H1 (cell line): ENCODE measurements at regions not wholly inside any gene's neighbourhood (a gene's known extent, or its start where the extent isn't known, plus 50 kb on each side); places are given as distances from the start of the nearest gene placed in this dataset.

Source experiments
- CTCF ChIA-PET: fragments of 300-600 bp; sonication (Branson Sonifier 250); formaldehyde crosslinking; loops from one replicate; lab custom pipeline; 2021; ENCODE audit not compliant: partially characterized antibody; lab: Charles Lee
- POLR2A ChIA-PET: fragments of 300-600 bp; sonication (Branson Sonifier 250); formaldehyde crosslinking; loops from one replicate; lab custom pipeline; 2021; ENCODE audit warnings: inconsistent platforms; ENCODE audit not compliant: partially characterized antibody; lab: Charles Lee
- DNase-seq, 2 experiments: peaks; one replicate each; pipeline versions ENCODE4 v3.0.0 to v3.0.0-alpha.2; 2010 to 2022; ENCODE audit warnings: low spot score in 2 of 2, low read depth in 1 of 2, mixed read lengths in 1 of 2
- FAIRE-seq: peaks from 2 replicates; lab custom pipeline; 2011; peaks lifted over from hg19 to GRCh38; lab: Jason Lieb, UNC
- H2AFZ ChIP-seq: 2 replicates; pipeline ENCODE4 v1.8.1; 2012; ENCODE audit warnings: low read length, inconsistent platforms
- H2AK5ac ChIP-seq: 2 replicates; pipeline ENCODE4 v1.6.1; 2013; ENCODE audit warnings: low read depth, low read length
- H2BK120ac ChIP-seq: replicated peaks from 2 replicates; pipeline ENCODE3; 2013; ENCODE audit warnings: low read depth, low read length, inconsistent platforms
- H2BK12ac ChIP-seq: 2 replicates; pipeline ENCODE4 v1.6.1; 2013; ENCODE audit warnings: low read depth, low read length
- H2BK15ac ChIP-seq: 2 replicates; pipeline ENCODE4 v1.6.1; 2013; ENCODE audit warnings: low read length
- H2BK20ac ChIP-seq: 2 replicates; pipeline ENCODE4 v1.6.1; 2013; ENCODE audit warnings: low read length
- H2BK5ac ChIP-seq: 2 replicates; pipeline ENCODE4 v1.6.1; 2013; ENCODE audit warnings: low read depth, low read length
- H3K14ac ChIP-seq: 2 replicates; pipeline ENCODE4 v1.6.1; 2013; ENCODE audit warnings: inconsistent platforms; ENCODE audit not compliant: insufficient read length
- H3K18ac ChIP-seq: 2 replicates; pipeline ENCODE4 v1.6.1; 2013; ENCODE audit warnings: low read length; ENCODE audit errors: extremely low read depth
- H3K23ac ChIP-seq: 2 replicates; pipeline ENCODE4 v1.6.1; 2013; ENCODE audit warnings: inconsistent platforms; ENCODE audit not compliant: insufficient read length
- H3K23me2 ChIP-seq: 2 replicates; pipeline ENCODE4 v1.6.1; 2013; ENCODE audit warnings: low read depth, low read length
- H3K27ac ChIP-seq: 2 replicates; pipeline ENCODE4 v1.6.1; 2011; ENCODE audit warnings: low read depth, low read length, inconsistent platforms
- H3K27me3 ChIP-seq, 4 experiments: replicated peaks in 1 of 4; 1 replicate in 1 of 4; 2 replicates in 3 of 4; pipeline versions ENCODE4 v1.6.1 to v1.8.1; 2011 to 2013; ENCODE audit warnings: low read length in 3 of 4, mild to moderate bottlenecking in 3 of 4, inconsistent platforms in 2 of 4, mixed read lengths in 2 of 4, moderate library complexity in 1 of 4; ENCODE audit not compliant: control insufficient read depth in 3 of 4, insufficient read depth in 3 of 4; ENCODE audit errors: extremely low read depth in 1 of 4
- H3K36me3 ChIP-seq, 4 experiments: 2 replicates each; pipeline versions ENCODE4 v1.6.1 to v1.8.1; 2011 to 2013; ENCODE audit warnings: mild to moderate bottlenecking in 4 of 4, low read length in 3 of 4, moderate library complexity in 2 of 4, control low read depth in 1 of 4, inconsistent platforms in 1 of 4; ENCODE audit not compliant: insufficient read depth in 4 of 4, control insufficient read depth in 2 of 4
- H3K4ac ChIP-seq: replicated peaks from 2 replicates; pipeline ENCODE3; 2013; ENCODE audit warnings: low read length, low read depth, mixed read lengths, inconsistent platforms; ENCODE audit not compliant: insufficient read length
- H3K4me1 ChIP-seq, 4 experiments: replicated peaks in 1 of 4; 1 replicate in 1 of 4; 2 replicates in 3 of 4; pipeline versions ENCODE4 v1.6.1 to v1.8.1; 2011 to 2013; ENCODE audit warnings: low read length in 3 of 4, inconsistent platforms in 2 of 4, mixed read lengths in 1 of 4; ENCODE audit not compliant: insufficient read depth in 4 of 4, control insufficient read depth in 3 of 4
- H3K4me2 ChIP-seq, 2 experiments: 2 replicates each; pipeline versions ENCODE4 v1.6.1 to v1.8.1; 2011 to 2013; ENCODE audit warnings: low read depth in 2 of 2, low read length in 2 of 2, control low read depth in 1 of 2, inconsistent platforms in 1 of 2, mild to moderate bottlenecking in 1 of 2; ENCODE audit not compliant: insufficient read depth in 1 of 2
- H3K4me3 ChIP-seq, 4 experiments: fragments of 200-600, 300-600 bp in 1 of 4; sonication (generic), shearing (Covaris generic), sonication (Bioruptor Twin) in 1 of 4; 2 replicates each; pipeline versions ENCODE4 v1.5.1 to v1.8.1; 2011 to 2016; ENCODE audit warnings: low read length in 4 of 4, low read depth in 3 of 4, control low read depth in 2 of 4, inconsistent platforms in 2 of 4, mild to moderate bottlenecking in 2 of 4, mixed read lengths in 1 of 4, moderate library complexity in 1 of 4; ENCODE audit not compliant: insufficient read depth in 2 of 4; ENCODE audit errors: extremely low read depth in 1 of 4
- H3K56ac ChIP-seq: replicated peaks from 2 replicates; pipeline ENCODE3; 2013; ENCODE audit warnings: low read depth, mild to moderate bottlenecking, mixed read lengths, low read length, inconsistent platforms; ENCODE audit not compliant: insufficient read length
- H3K79me1 ChIP-seq: 2 replicates; pipeline ENCODE4 v1.6.1; 2013; ENCODE audit warnings: low read depth, low read length, control low read depth
- H3K79me2 ChIP-seq, 2 experiments: 2 replicates each; pipeline versions ENCODE4 v1.6.1 to v1.8.1; 2012 to 2013; ENCODE audit warnings: low read length in 2 of 2, mild to moderate bottlenecking in 2 of 2, inconsistent platforms in 1 of 2; ENCODE audit not compliant: insufficient read depth in 2 of 2, control insufficient read depth in 1 of 2
- H3K9ac ChIP-seq, 4 experiments: replicated peaks in 1 of 4; 1 replicate in 1 of 4; 2 replicates in 3 of 4; pipeline versions ENCODE4 v1.6.1 to v1.8.1; 2011 to 2013; ENCODE audit warnings: low read depth in 3 of 4, low read length in 3 of 4, control low read depth in 2 of 4, mild to moderate bottlenecking in 2 of 4, moderate library complexity in 2 of 4, inconsistent platforms in 1 of 4; ENCODE audit errors: extremely low read depth in 1 of 4
- H3K9me3 ChIP-seq, 2 experiments: 2 replicates each; pipeline versions ENCODE4 v1.6.1 to v1.8.1; 2012 to 2013; ENCODE audit warnings: mild to moderate bottlenecking in 2 of 2, moderate library complexity in 2 of 2, control low read depth in 1 of 2, inconsistent platforms in 1 of 2, low read depth in 1 of 2, low read length in 1 of 2, mixed read lengths in 1 of 2; ENCODE audit not compliant: insufficient read depth in 2 of 2
- H4K20me1 ChIP-seq, 2 experiments: replicated peaks in 1 of 2; 2 replicates each; pipeline versions ENCODE3 to v1.8.1; 2011 to 2013; ENCODE audit warnings: inconsistent platforms in 2 of 2, low read length in 2 of 2, mild to moderate bottlenecking in 1 of 2; ENCODE audit not compliant: insufficient read depth in 2 of 2, control insufficient read depth in 1 of 2
- H4K5ac ChIP-seq: 2 replicates; pipeline ENCODE4 v1.6.1; 2013; ENCODE audit warnings: low read length, low read depth, mixed read lengths, inconsistent platforms; ENCODE audit not compliant: insufficient read length
- H4K8ac ChIP-seq: 2 replicates; pipeline ENCODE4 v1.8.0; 2013; ENCODE audit warnings: mild to moderate bottlenecking, moderate library complexity, low read length, inconsistent platforms; ENCODE audit not compliant: insufficient read depth; ENCODE audit errors: extremely low read depth
- H4K91ac ChIP-seq: replicated peaks from 2 replicates; pipeline ENCODE3; 2013; ENCODE audit warnings: low read length, mixed read lengths, inconsistent platforms; ENCODE audit not compliant: insufficient read length
- BCL11A ChIP-seq, 2 experiments: IDR thresholded peaks; one replicate each; pipeline ENCODE4 v1.6.1; 2011; ENCODE audit warnings: low read depth in 2 of 2, low read length in 2 of 2, mild to moderate bottlenecking in 2 of 2
- CHD1 ChIP-seq: IDR thresholded peaks from 2 replicates; pipeline ENCODE4 v1.6.1; 2012; ENCODE audit warnings: low read depth, low read length, improper control_type of control experiment
- CTCF ChIP-seq, 3 experiments: IDR thresholded peaks; 1 replicate in 2 of 3; 2 replicates in 1 of 3; pipeline versions ENCODE4 v1.5.1 to v1.6.1; 2011; ENCODE audit warnings: low read length in 3 of 3, mild to moderate bottlenecking in 3 of 3, inconsistent platforms in 2 of 3, low read depth in 1 of 3, moderate library complexity in 1 of 3; ENCODE audit not compliant: insufficient read depth in 1 of 3; ENCODE audit errors: control extremely low read depth in 1 of 3
- POU5F1 ChIP-seq: IDR thresholded peaks from 2 replicates; pipeline ENCODE4 v1.6.1; 2011; ENCODE audit warnings: low read depth, mild to moderate bottlenecking, low read length, moderate library complexity
- RAD21 ChIP-seq, 2 experiments: IDR thresholded peaks in 1 of 2; conservative IDR thresholded peaks in 1 of 2; 2 replicates each; pipeline ENCODE4 v1.6.1; 2011; ENCODE audit warnings: low read depth in 2 of 2, low read length in 2 of 2, improper control_type of control experiment in 1 of 2, inconsistent platforms in 1 of 2, mild to moderate bottlenecking in 1 of 2, moderate library complexity in 1 of 2
- RBBP5 ChIP-seq: IDR thresholded peaks from 2 replicates; pipeline ENCODE4 v1.7.1; 2012; ENCODE audit warnings: low read depth, mild to moderate bottlenecking, inconsistent platforms, low read length, moderate library complexity, borderline replicate concordance
- SRF ChIP-seq: IDR thresholded peaks from 2 replicates; pipeline ENCODE4 v1.6.1; 2011; ENCODE audit warnings: mild to moderate bottlenecking, low read depth, low read length, moderate library complexity
- TAF7 ChIP-seq: optimal IDR thresholded peaks from 2 replicates; pipeline ENCODE3; 2011; ENCODE audit warnings: low read depth, mild to moderate bottlenecking, inconsistent platforms, low read length, moderate library complexity, borderline replicate concordance
- TCF12 ChIP-seq: IDR thresholded peaks from 2 replicates; pipeline ENCODE4 v1.6.1; 2011; ENCODE audit warnings: low read depth, mild to moderate bottlenecking, low read length
- USF2 ChIP-seq: IDR thresholded peaks from 2 replicates; pipeline ENCODE4 v1.6.1; 2011; ENCODE audit warnings: low read length, improper control_type of control experiment
- YY1 ChIP-seq: IDR thresholded peaks from 2 replicates; pipeline ENCODE4 v1.6.1; 2011; ENCODE audit warnings: low read depth, mild to moderate bottlenecking, low read length
- whole genome bisulfite sequencing, 2 experiments: shearing (Covaris generic) in 1 of 2; methylation state at CpG; one replicate each; pipeline versions ENCODE4 v1.1.6 to v1.1.7; 2013 to 2015; ENCODE audit warnings: low lambda C conversion rate in 2 of 2, mixed read lengths in 2 of 2, inconsistent platforms in 1 of 2, low coverage in 1 of 2, missing lambda C conversion rate in 1 of 2; ENCODE audit not compliant: insufficient replicate concordance in 2 of 2, insufficient coverage in 1 of 2, insufficient read length in 1 of 2; ENCODE audit errors: extremely low coverage in 1 of 2, missing lambda C conversion rate in 1 of 2; 5-methylcytosine and 5-hydroxymethylcytosine counted together

DNA sequence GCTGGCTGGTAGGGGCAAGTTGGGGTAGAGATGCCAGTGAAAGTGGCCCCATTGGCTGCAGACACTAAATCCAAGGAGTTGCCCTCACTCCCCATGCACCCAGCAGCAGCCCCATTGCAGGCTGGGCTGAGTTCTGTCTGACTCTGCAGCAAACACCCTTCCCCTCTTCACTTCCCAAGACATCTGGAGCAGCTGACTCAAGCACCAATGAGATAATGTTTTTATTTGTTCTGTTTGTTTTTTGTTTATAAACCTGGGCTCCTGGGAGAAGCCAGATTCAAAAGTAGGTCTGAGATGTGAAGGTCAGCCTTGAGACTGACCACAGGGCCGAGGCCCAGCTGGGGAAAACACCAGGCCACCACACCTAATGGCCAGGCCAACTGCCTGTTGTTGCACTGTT lies 545.9 kb upstream of the KLF4 start:
- H3K27me3 ChIP-seq, result no peaks in the 10 kb centered on the region
- H4K8ac ChIP-seq, result no peak overlapping the region
- DNase-seq (no peak), FAIRE-seq (no peak)
- H3K14ac ChIP-seq, result no peak overlapping the region
- H4K91ac ChIP-seq, result no peak overlapping the region
- 90% methylated on average over 1 of the region's 1 CpG; no CpG with 5 or more reads in 1 of the 2 experiments for WGBS, 2 experiments
- no peaks in the 10 kb centered on the region for H3K4me1 ChIP-seq
- no peaks in the 10 kb centered on the region for H4K20me1 ChIP-seq
- no peaks in the 10 kb centered on the region; the same call in 1 of the 2 replicates for H3K23me2 ChIP-seq
- no peak overlapping the region for H2BK5ac ChIP-seq
- peaks cover 10 to 20% of the 10 kb centered on the region in 2 experiments for H3K9me3 ChIP-seq
- H3K36me3 ChIP-seq, result no peaks in the 10 kb centered on the region
- H3K9ac ChIP-seq, result no peak overlapping the region
- no peak overlapping the region for H2BK15ac ChIP-seq
- no peak overlapping the region for H2AK5ac ChIP-seq
- ChIA-PET CTCF (interaction anchor here (1.5 kb wide), 1 partner anchor 236 kb away, joined by 3 read pairs; no protein-coding TSS in a partner anchor), POLR2A (no interaction called here)
- no peak overlapping the region for H2BK12ac ChIP-seq
- no peak overlapping the region for H3K23ac ChIP-seq
- H3K4ac ChIP-seq, result no peak overlapping the region
- H3K56ac ChIP-seq, result no peak overlapping the region
- no peak overlapping the region for H3K27ac ChIP-seq
- H2BK20ac ChIP-seq, result no peak overlapping the region
- no peak overlapping the region for H2BK120ac ChIP-seq
- no peaks in the 10 kb centered on the region for H3K79me1 ChIP-seq
- H2AFZ ChIP-seq, result no peak overlapping the region
- H3K18ac ChIP-seq, result no peak overlapping the region
- H3K4me3 ChIP-seq, result no peak overlapping the region
- no peak overlapping the region for H4K5ac ChIP-seq
- H3K79me2 ChIP-seq, result no peaks in the 10 kb centered on the region
- no peak overlapping the region for H3K4me2 ChIP-seq
- no peak for TF ChIP-seq POU5F1
- TF ChIP-seq CTCF (IDR thresholded peaks at IDR 0.05; ENCODE audit: control extremely low read depth in 1 of 3, insufficient read depth in 1 of 3, low read depth in 1 of 3, low read length in 3 of 3), result no peak
- no peak for TF ChIP-seq RBBP5
- no peak for TF ChIP-seq USF2
- TF ChIP-seq SRF, result no peak
- TF ChIP-seq TAF7, result no peak
- no peak for TF ChIP-seq TCF12
- TF ChIP-seq RAD21 (IDR thresholded peaks at IDR 0.05 in 1 of 2, conservative IDR thresholded peaks at IDR 0.05 in 1 of 2; ENCODE audit: low read depth in 2 of 2, low read length in 2 of 2), result no peak
- no peak for TF ChIP-seq YY1
- TF ChIP-seq CHD1, result no peak
- no peak for TF ChIP-seq BCL11A (IDR thresholded peaks at IDR 0.05; ENCODE audit: low read depth in 2 of 2, low read length in 2 of 2)
